Femur (tissue), 1 donor: ENCODE measurements at regions not wholly inside any gene's neighbourhood (a gene's known extent, or its start where the extent isn't known, plus 50 kb on each side); places are given as distances from the start of the nearest gene placed in this dataset.

Source experiments
- DNase-seq: peaks from one replicate; pipeline ENCODE4 v3.0.0-alpha.2; 2017

- no peak for DNase-seq
These were observed 113.7 kb downstream of the DLL1 start for GRCh38 chr6:170176898-170177771.

DNA sequence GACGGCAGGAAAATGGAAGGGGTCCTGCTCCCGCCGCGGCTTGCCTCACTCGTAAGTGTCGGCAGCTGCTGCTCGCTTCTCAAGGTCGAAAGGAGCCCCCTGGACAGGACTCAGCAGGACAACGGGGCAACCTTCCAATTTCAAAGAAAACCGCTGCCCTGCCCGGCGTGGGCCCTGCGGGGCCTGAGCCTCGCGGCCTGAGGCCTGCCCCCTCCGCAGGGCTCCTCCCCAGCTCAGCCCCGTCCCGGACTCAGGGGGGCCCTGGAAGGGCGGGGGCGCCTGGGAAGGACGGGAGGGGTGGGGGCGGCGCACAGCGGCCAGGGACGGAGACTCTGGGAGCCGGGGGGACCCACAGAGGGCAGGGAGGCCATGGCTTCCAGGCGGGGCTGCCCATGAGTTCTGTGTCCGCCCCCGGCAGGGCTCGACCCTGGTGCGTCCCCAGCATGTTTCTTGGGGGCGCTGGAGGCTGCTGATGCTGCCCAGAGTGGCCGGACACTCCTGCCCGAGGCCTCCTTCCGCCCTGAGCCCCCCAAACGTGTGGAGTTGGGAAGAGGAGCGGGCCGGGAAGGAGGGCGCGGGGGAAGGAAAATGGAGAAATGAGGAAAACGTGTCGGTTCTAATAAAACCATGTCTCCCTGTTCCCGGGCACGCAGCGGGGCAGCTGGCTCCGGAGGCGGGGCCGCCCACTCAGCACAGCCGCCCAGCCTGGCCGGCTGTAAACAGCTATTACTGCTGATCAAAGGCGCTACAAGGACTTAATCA lies 114.6 kb downstream of the DLL1 start:
- DNase-seq, result no peak

GRCh38 chr6:170175644-170176135 lies 115.2 kb downstream of the DLL1 start:
- DNase-seq, result no peak

DNA sequence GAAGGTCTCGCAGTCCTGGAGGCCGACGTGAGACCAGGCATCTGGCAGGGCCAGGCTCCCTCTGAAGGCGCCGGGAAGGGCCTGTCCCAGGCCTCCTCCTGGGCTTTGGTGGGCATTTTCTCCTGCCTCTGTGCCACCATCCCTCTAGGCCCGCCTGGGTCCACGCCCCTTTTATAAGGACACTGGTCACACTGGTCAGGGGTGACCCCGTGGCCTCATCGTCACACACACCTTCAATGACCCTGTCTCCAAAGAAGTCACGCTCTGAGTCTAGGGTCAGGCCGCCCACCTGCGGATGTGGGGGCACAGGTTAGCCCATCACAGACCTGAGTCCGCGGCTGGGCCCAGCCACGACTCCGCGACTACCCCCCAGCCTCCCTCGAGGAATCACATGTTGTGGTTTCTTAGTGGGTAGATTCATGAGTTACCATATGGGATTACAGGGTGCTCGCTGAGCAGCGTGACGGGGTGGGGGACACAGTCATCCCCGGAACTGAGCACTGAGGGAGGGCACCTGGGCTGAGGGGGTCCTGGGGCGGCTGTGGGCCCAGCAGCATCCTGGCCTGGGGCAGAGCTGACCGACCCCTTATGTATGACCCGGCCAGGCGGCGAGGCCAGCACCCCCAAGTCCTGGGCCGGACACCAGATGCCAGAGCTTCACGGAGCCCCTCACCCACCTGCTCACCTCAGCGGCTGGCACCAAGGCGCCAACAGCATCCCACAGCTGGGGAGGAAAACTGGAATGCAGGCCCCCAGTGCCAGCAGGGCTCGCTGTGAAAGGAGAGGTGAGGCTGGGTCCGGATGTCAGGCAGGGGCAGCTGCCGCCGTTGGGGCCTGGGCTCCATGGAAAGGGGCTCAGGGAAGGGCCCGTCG lies 115.9 kb downstream of the DLL1 start:
- DNase-seq, result no peak

GRCh38 chr6:170174124-170174770 lies 116.6 kb downstream of the DLL1 start:
- DNase-seq, result no peak

GRCh38 chr6:170173335-170173881 lies 117.5 kb downstream of the DLL1 start:
- DNase-seq, result no peak

DNA sequence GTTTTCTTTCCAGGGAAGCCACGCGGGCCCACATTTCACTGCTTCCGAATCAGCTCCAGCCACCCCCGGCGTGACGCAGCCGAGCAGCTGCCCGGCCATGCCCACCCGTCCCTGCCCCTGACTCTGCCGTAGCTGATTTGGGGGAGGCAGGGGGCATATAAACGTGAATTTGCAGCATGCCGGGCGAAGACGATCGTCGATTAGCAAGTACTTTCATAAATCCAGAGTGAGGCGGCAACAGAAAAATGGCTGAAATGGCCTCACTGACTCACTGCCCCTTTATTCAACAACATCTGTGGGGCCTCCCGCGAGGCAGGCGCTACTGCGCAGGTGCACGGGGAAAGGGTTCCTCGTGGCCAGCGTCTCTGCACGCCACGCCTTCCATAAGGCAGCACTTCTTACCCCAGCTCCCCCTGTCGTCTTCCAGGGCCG lies 118.0 kb downstream of the DLL1 start:
- no peak for DNase-seq

- DNase-seq, result no peak
These were observed 118.5 kb downstream of the DLL1 start for GRCh38 chr6:170172392-170172791.

DNA sequence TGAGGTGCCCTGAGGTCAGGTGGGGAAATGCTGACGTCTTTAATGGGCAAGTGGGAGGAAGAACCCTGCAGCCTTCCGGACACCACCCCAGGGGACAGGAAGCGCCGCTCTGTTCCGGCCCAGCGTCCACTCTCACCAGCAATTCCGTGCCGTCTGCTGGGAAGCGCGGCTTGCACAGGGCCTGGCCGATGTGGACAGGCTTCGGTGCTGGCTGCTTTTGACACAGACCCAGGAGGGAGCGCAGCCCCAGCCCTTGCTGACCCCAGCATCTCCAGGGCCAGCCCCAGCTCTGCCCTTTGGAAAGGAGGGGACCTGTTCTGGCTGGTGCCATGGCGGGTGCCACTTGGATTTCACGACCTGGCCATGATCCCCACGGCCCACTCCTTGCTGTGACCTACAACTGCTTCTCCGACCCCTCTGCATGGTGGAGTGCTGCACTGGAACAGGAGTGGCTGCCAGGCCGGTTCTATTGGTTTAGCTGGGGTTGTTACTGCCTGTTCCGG lies 123.2 kb downstream of the DLL1 start:
- DNase-seq, result no peak

GRCh38 chr6:170166511-170167122 lies 124.3 kb downstream of the DLL1 start:
- DNase-seq, result no peak

- no peak for DNase-seq
These were observed 125.3 kb downstream of the DLL1 start for GRCh38 chr6:170165471-170166117.

DNA sequence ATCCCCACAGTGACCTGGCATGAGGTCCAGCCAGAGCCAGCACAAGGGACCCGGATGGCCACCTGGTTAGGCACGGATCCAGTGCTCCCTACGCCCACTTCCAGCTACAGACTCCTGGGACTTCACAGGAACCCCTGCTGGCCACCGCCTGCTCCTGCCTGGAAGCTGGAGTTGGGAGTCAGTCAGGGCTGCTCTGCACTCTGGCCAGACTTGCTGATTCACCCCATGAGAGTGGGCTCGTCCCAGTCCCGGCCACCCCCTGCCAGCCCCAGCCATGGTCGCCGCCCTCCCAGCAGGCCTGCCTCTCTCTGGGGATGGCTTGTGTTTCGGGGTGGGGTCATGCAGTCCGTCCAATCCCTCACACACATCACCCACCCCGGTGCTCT lies 125.8 kb downstream of the DLL1 start:
- DNase-seq, result no peak

GRCh38 chr6:170164271-170164900 lies 126.5 kb downstream of the DLL1 start:
- DNase-seq, result no peak

GRCh38 chr6:170163405-170164170 lies 127.3 kb downstream of the DLL1 start:
- DNase-seq, result no peak

- DNase-seq, result no peak
These were observed 128.0 kb downstream of the DLL1 start for GRCh38 chr6:170162775-170163404.

GRCh38 chr6:170162011-170162774 lies 128.7 kb downstream of the DLL1 start:
- no peak for DNase-seq

GRCh38 chr6:170160628-170161611 lies 130.0 kb downstream of the DLL1 start:
- DNase-seq, result no peak
